ENCODE measurements at regions not wholly inside any gene's neighbourhood (a gene's known extent, or its start where the extent isn't known, plus 50 kb on each side); places are given as distances from the start of the nearest gene placed in this dataset.
"Not testable (repeated sequence)": the region's sequence is repeated elsewhere in the genome, so short reads cannot be mapped to it uniquely, and the experiment has no call there.

GRCh38 chr16:85517563-85518179 lies 95.5 kb upstream of the GSE1 start:
- H3K4me3 ChIP-seq (ENCODE audit: low read depth, low read length): no peak overlapping the region
- DNase-seq (ENCODE audit: low read depth): no peak
- no peak for TF ChIP-seq CTCF (IDR thresholded peaks at IDR 0.05; ENCODE audit: insufficient read depth, low read length)

- no peak for DNase-seq (ENCODE audit: low read depth)
- H3K4me3 ChIP-seq (ENCODE audit: low read depth, low read length): no peak overlapping the region
- no peak for TF ChIP-seq CTCF (IDR thresholded peaks at IDR 0.05; ENCODE audit: insufficient read depth, low read length)
These were observed 94.6 kb upstream of the GSE1 start for GRCh38 chr16:85518398-85519049.

GRCh38 chr16:85519050-85519440 lies 94.1 kb upstream of the GSE1 start:
- DNase-seq (ENCODE audit: low read depth); H3K4me3 ChIP-seq (ENCODE audit: low read depth, low read length): not testable (repeated sequence)

GRCh38 chr16:85519540-85520231 lies 93.4 kb upstream of the GSE1 start:
- TF ChIP-seq CTCF (IDR thresholded peaks at IDR 0.05; ENCODE audit: insufficient read depth, low read length): no peak
- H3K4me3 ChIP-seq (ENCODE audit: low read depth, low read length): no peak overlapping the region
- no peak for DNase-seq (ENCODE audit: low read depth)

- no peak overlapping the region for H3K4me3 ChIP-seq (ENCODE audit: low read depth, low read length)
- no peak for DNase-seq (ENCODE audit: low read depth)
- no peak for TF ChIP-seq CTCF (IDR thresholded peaks at IDR 0.05; ENCODE audit: insufficient read depth, low read length)
These were observed 92.1 kb upstream of the GSE1 start for GRCh38 chr16:85520853-85521521.

GRCh38 chr16:85521552-85522307 lies 91.4 kb upstream of the GSE1 start:
- TF ChIP-seq CTCF (IDR thresholded peaks at IDR 0.05; ENCODE audit: insufficient read depth, low read length): no peak
- no peak for DNase-seq (ENCODE audit: low read depth)
- H3K4me3 ChIP-seq (ENCODE audit: low read depth, low read length): no peak overlapping the region

All from fibroblast of the aortic adventitia (primary cell).